CD4-positive, alpha-beta T cell (primary cell): ENCODE measurements at regions not wholly inside any gene's neighbourhood (a gene's known extent, or its start where the extent isn't known, plus 50 kb on each side); places are given as distances from the start of the nearest gene placed in this dataset.

Experiments
- ATAC-seq: fragments of 200-7000 bp; cut with Tn5 transposase; one replicate; pipeline ENCODE4 v1.10.0; 2022; ENCODE audit warnings: mild to moderate bottlenecking; ENCODE audit not compliant: poor library complexity
- CTCF ChIA-PET: fragments of 350-600 bp; sonication (Branson Sonifier 250); formaldehyde crosslinking; loops from one replicate; lab custom pipeline; 2021; ENCODE audit warnings: antibody characterized with exemption, inconsistent platforms; lab: Charles Lee
- POLR2A ChIA-PET: fragments of 350-600 bp; sonication (Branson Sonifier 250); formaldehyde crosslinking; loops from one replicate; lab custom pipeline; 2021; ENCODE audit warnings: antibody characterized with exemption, inconsistent platforms; lab: Charles Lee
- DNase-seq, 14 experiments: peaks; one replicate each; pipeline ENCODE4 v3.0.0-alpha.2; 2013 to 2020; ENCODE audit warnings: mixed read lengths in 2 of 14
- H3K27ac ChIP-seq, 2 donors: one replicate each; pipeline versions ENCODE4 v1.5.1 to v1.7.0; 2013; ENCODE audit warnings: low read length in 2 of 2, low read depth in 1 of 2, mild to moderate bottlenecking in 1 of 2
- H3K27me3 ChIP-seq, 2 experiments: 1 replicate in 1 of 2; 2 replicates in 1 of 2; pipeline versions ENCODE4 v1.6.1 to v1.7.0; 2013; ENCODE audit warnings: low read length in 2 of 2, control low read depth in 1 of 2, mild to moderate bottlenecking in 1 of 2, moderate library complexity in 1 of 2; ENCODE audit not compliant: insufficient read depth in 2 of 2, control insufficient read depth in 1 of 2
- H3K36me3 ChIP-seq: one replicate; pipeline ENCODE4 v1.6.1; 2013; ENCODE audit warnings: low read length, control low read depth; ENCODE audit not compliant: insufficient read depth
- H3K4me1 ChIP-seq: one replicate; pipeline ENCODE4 v1.6.1; 2013; ENCODE audit warnings: low read length, control low read depth; ENCODE audit not compliant: insufficient read depth
- H3K4me3 ChIP-seq: one replicate; pipeline ENCODE4 v1.5.1; 2013; ENCODE audit warnings: mild to moderate bottlenecking, low read length, moderate library complexity
- H3K9me3 ChIP-seq, 2 experiments: 1 replicate in 1 of 2; 2 replicates in 1 of 2; pipeline versions ENCODE4 v1.6.1 to v1.7.0; 2013; ENCODE audit warnings: low read length in 2 of 2, mild to moderate bottlenecking in 2 of 2, control low read depth in 1 of 2, moderate library complexity in 1 of 2; ENCODE audit not compliant: control insufficient read depth in 1 of 2, insufficient read depth in 1 of 2
- H3K27ac Mint-ChIP-seq: one replicate; pipeline ENCODE4 v1.8.0; 2020; ENCODE audit warnings: mixed read lengths
- H3K27me3 Mint-ChIP-seq: one replicate; pipeline ENCODE4 v1.8.0; 2021; ENCODE audit warnings: mixed read lengths
- H3K36me3 Mint-ChIP-seq: one replicate; pipeline ENCODE4 v1.8.0; 2021; ENCODE audit warnings: low read depth, mixed read lengths
- H3K4me1 Mint-ChIP-seq: one replicate; pipeline ENCODE4 v1.8.0; 2021; ENCODE audit warnings: low read depth, mixed read lengths
- H3K4me3 Mint-ChIP-seq: one replicate; pipeline ENCODE4 v1.8.0; 2020; ENCODE audit warnings: mild to moderate bottlenecking, mixed read lengths
- H3K9me3 Mint-ChIP-seq: one replicate; pipeline ENCODE4 v1.8.0; 2020; ENCODE audit warnings: mixed read lengths
- CTCF ChIP-seq: fragments of 200-600 bp; IDR thresholded peaks from one replicate; pipeline ENCODE4 v1.8.0; 2022; ENCODE audit warnings: antibody characterized with exemption, mild to moderate bottlenecking
- intact Hi-C, 2 experiments: fragments of 100-400 bp; cut with DNase I in 1 of 2; cut with micrococcal nuclease in 1 of 2; formaldehyde crosslinking; loops; one replicate each; pipeline versions ENCODE4 v1.15.1 to v1.9.0; 2023 to 2025; cut with DNase I, micrococcal nuclease

- H3K4me3 Mint-ChIP-seq: no peak overlapping the region
- no peak for DNase-seq
- ATAC-seq: no peak
- peaks cover 7% of the 10 kb centered on the region for H3K9me3 Mint-ChIP-seq
- intact Hi-C loops: loop anchor here in 1 of 2 experiments (10.0 kb wide), 1 partner anchor 59 kb away; no protein-coding TSS in a partner anchor
- Histone ChIP-seq H3K4me1 (no peaks in the 10 kb centered on the region), H3K9me3 (peaks cover 0 to 3% of the 10 kb centered on the region in 2 experiments), H3K27me3 (no peaks in the 10 kb centered on the region), H3K36me3 (no peaks in the 10 kb centered on the region), H3K27ac (no peak overlapping the region), H3K4me3 (no peak overlapping the region)
- POLR2A ChIA-PET: no interaction called here
- H3K4me1 Mint-ChIP-seq: no peaks in the 10 kb centered on the region
- TF ChIP-seq CTCF: no peak
- CTCF ChIA-PET: no interaction called here
- H3K27me3 Mint-ChIP-seq: no peaks in the 10 kb centered on the region
- no peak overlapping the region for H3K27ac Mint-ChIP-seq
- no peaks in the 10 kb centered on the region for H3K36me3 Mint-ChIP-seq
These were observed 544.3 kb upstream of the LRRC4C start for GRCh38 chr11:42003801-42004200.

GRCh38 chr11:42006766-42007165 lies 547.3 kb upstream of the LRRC4C start:
- CTCF ChIA-PET: no interaction called here

GRCh38 chr11:42012271-42012670 lies 552.8 kb upstream of the LRRC4C start:
- Mint-ChIP-seq H3K27ac (no peak overlapping the region), H3K4me3 (no peak overlapping the region), H3K9me3 (peaks cover 13% of the 10 kb centered on the region), H3K36me3 (no peaks in the 10 kb centered on the region), H3K4me1 (no peaks in the 10 kb centered on the region), H3K27me3 (no peaks in the 10 kb centered on the region)
- Histone ChIP-seq H3K9me3 (peaks cover 0 to 3% of the 10 kb centered on the region in 2 experiments), H3K4me1 (no peaks in the 10 kb centered on the region), H3K27ac (no peak overlapping the region), H3K36me3 (no peaks in the 10 kb centered on the region), H3K27me3 (no peaks in the 10 kb centered on the region), H3K4me3 (no peak overlapping the region)
- DNase-seq (no peak), ATAC-seq (no peak)
- POLR2A ChIA-PET: no interaction called here
- CTCF ChIA-PET: no interaction called here
- intact Hi-C loops: no loop called here
- no peak for TF ChIP-seq CTCF

More at GRCh38 chr11:42006766-42007165, 547.3 kb upstream of the LRRC4C start:
- Histone ChIP-seq H3K27me3 (no peaks in the 10 kb centered on the region), H3K36me3 (no peaks in the 10 kb centered on the region), H3K27ac (no peak overlapping the region), H3K4me1 (no peaks in the 10 kb centered on the region), H3K9me3 (peaks cover 0 to 3% of the 10 kb centered on the region in 2 experiments), H3K4me3 (no peak overlapping the region)
- H3K27me3 Mint-ChIP-seq: no peaks in the 10 kb centered on the region
- no peak overlapping the region for H3K27ac Mint-ChIP-seq
- H3K9me3 Mint-ChIP-seq: peaks cover 10% of the 10 kb centered on the region
- no peaks in the 10 kb centered on the region for H3K36me3 Mint-ChIP-seq
- no peak overlapping the region for H3K4me3 Mint-ChIP-seq
- no peaks in the 10 kb centered on the region for H3K4me1 Mint-ChIP-seq
- intact Hi-C loops: loop anchor here in 1 of 2 experiments (10.0 kb wide), 1 partner anchor 62 kb away; no protein-coding TSS in a partner anchor
- DNase-seq: no peak
- ATAC-seq: no peak
- POLR2A ChIA-PET: no interaction called here
- TF ChIP-seq CTCF: no peak
